Panc1 (cell line): ENCODE measurements at regions not wholly inside any gene's neighbourhood (a gene's known extent, or its start where the extent isn't known, plus 50 kb on each side); places are given as distances from the start of the nearest gene placed in this dataset.

ENCODE experiments used
- ATAC-seq: fragments of 200-7000 bp; cut with Tn5 transposase; 2 replicates; pipeline ENCODE4 v1.9.1; 2020; ENCODE audit warnings: mild to moderate bottlenecking, moderate library complexity
- BruUV-seq: library from RNA; stranded (reverse); fragments of 400-500 nt; replicated peaks from 2 replicates; lab custom pipeline; 2021; lab: Mats Ljungman, UMichigan
- CTCF ChIA-PET: fragments of 300-600 bp; sonication (Branson Sonifier 250); formaldehyde crosslinking; loops from one replicate; lab custom pipeline; 2022; ENCODE audit warnings: antibody characterized with exemption; lab: Charles Lee
- POLR2A ChIA-PET: fragments of 300-600 bp; sonication (Branson Sonifier 250); formaldehyde crosslinking; loops from one replicate; lab custom pipeline; 2022; ENCODE audit warnings: antibody characterized with exemption; lab: Charles Lee
- DNase-seq: peaks from one replicate; pipeline ENCODE4 v3.0.0-alpha.2; 2010; ENCODE audit warnings: low read depth, low spot score
- H3K27ac ChIP-seq: 2 replicates; pipeline ENCODE4 v1.5.1; 2011; ENCODE audit warnings: mild to moderate bottlenecking, low read length, inconsistent platforms
- H3K27me3 ChIP-seq: fragments of 200-500 bp; sonication (Bioruptor generic); 2 replicates; pipeline ENCODE4 v1.6.0; 2014; ENCODE audit warnings: low read length, inconsistent platforms; ENCODE audit not compliant: control insufficient read depth, insufficient read depth
- H3K36me3 ChIP-seq: fragments of 200-500 bp; sonication (Bioruptor generic); 2 replicates; pipeline ENCODE4 v1.5.1; 2014; ENCODE audit warnings: inconsistent platforms, mild to moderate bottlenecking, low read length, moderate library complexity; ENCODE audit not compliant: control insufficient read depth, insufficient read depth
- H3K4me1 ChIP-seq: 2 replicates; pipeline ENCODE4 v1.5.1; 2011; ENCODE audit warnings: inconsistent platforms, mild to moderate bottlenecking, low read length, moderate library complexity; ENCODE audit not compliant: control insufficient read depth, insufficient read depth
- H3K4me3 ChIP-seq, 2 experiments: 2 replicates each; pipeline ENCODE4 v1.5.1; 2011 to 2012; ENCODE audit warnings: low read depth in 2 of 2, low read length in 2 of 2, mild to moderate bottlenecking in 2 of 2, inconsistent platforms in 1 of 2, moderate library complexity in 1 of 2
- H3K9me3 ChIP-seq: fragments of 200-500 bp; sonication (Bioruptor generic); 2 replicates; pipeline ENCODE4 v1.5.1; 2014; ENCODE audit warnings: low read depth, mild to moderate bottlenecking, inconsistent platforms, low read length, moderate library complexity; ENCODE audit not compliant: control insufficient read depth, insufficient read depth
- POLR2AphosphoS5 ChIP-seq: IDR thresholded peaks from 2 replicates; pipeline ENCODE4 v1.6.1; 2012; ENCODE audit warnings: mild to moderate bottlenecking, low read depth, low read length, moderate library complexity
- SIN3A ChIP-seq: IDR thresholded peaks from 2 replicates; pipeline ENCODE4 v1.6.1; 2012; ENCODE audit warnings: low read depth, mild to moderate bottlenecking, low read length, moderate library complexity, borderline replicate concordance; ENCODE audit not compliant: insufficient read depth
- TCF7L2 ChIP-seq: IDR thresholded peaks from 2 replicates; pipeline ENCODE4 v1.6.1; 2011; ENCODE audit warnings: mild to moderate bottlenecking, low read depth, low read length, inconsistent platforms
- in situ Hi-C: cut with HindIII; loops from 2 replicates; pipeline ENCODE4 v1.10.0; 2016; ENCODE audit warnings: low sequenced_read_pairs, low pct_unique_long_range_greater_than_20kb
- intact Hi-C: fragments of 100-400 bp; cut with micrococcal nuclease; formaldehyde crosslinking; loops from one replicate; pipeline ENCODE4 v1.10.0; 2022; ENCODE audit not compliant: unreplicated experiment
- TF ChIP-seq, protein P1 (sequence below): fragments of 450-650 bp; IDR thresholded peaks from 2 replicates; pipeline ENCODE4 v1.5.1; 2017; ENCODE audit warnings: mild to moderate bottlenecking
- TF ChIP-seq, protein P2 (sequence below), 2 experiments: IDR thresholded peaks; 2 replicates each; pipeline ENCODE4 v1.6.1; 2011 to 2012; ENCODE audit warnings: low read depth in 2 of 2, control low read depth in 1 of 2, low read length in 1 of 2, mild to moderate bottlenecking in 1 of 2, moderate library complexity in 1 of 2; ENCODE audit not compliant: insufficient read depth in 1 of 2

DNA sequence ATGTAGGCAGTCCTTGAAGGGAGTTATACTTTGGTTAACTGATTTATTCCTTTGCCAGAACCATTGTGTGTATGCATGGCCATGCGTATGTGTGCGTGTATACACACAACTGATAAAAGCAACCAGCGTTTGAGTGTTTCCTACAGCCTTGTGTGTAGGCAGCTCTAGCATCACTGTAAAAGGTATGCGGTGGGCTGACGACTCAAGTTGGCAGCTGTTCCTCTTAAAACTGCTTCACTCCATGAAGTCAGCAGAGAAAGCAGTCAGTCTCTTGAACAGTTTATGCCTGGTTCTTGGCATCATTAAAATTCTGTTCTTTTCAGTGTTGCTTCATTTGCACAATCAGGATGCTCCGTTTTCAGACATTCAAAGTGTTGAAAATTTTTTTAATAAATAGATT lies 103.5 kb upstream of the FRMPD4 start:
- TF ChIP-seq POLR2AphosphoS5 = no peak
- TF ChIP-seq, protein P1, sequence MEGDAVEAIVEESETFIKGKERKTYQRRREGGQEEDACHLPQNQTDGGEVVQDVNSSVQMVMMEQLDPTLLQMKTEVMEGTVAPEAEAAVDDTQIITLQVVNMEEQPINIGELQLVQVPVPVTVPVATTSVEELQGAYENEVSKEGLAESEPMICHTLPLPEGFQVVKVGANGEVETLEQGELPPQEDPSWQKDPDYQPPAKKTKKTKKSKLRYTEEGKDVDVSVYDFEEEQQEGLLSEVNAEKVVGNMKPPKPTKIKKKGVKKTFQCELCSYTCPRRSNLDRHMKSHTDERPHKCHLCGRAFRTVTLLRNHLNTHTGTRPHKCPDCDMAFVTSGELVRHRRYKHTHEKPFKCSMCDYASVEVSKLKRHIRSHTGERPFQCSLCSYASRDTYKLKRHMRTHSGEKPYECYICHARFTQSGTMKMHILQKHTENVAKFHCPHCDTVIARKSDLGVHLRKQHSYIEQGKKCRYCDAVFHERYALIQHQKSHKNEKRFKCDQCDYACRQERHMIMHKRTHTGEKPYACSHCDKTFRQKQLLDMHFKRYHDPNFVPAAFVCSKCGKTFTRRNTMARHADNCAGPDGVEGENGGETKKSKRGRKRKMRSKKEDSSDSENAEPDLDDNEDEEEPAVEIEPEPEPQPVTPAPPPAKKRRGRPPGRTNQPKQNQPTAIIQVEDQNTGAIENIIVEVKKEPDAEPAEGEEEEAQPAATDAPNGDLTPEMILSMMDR = no peak
- TF ChIP-seq, protein P2, sequence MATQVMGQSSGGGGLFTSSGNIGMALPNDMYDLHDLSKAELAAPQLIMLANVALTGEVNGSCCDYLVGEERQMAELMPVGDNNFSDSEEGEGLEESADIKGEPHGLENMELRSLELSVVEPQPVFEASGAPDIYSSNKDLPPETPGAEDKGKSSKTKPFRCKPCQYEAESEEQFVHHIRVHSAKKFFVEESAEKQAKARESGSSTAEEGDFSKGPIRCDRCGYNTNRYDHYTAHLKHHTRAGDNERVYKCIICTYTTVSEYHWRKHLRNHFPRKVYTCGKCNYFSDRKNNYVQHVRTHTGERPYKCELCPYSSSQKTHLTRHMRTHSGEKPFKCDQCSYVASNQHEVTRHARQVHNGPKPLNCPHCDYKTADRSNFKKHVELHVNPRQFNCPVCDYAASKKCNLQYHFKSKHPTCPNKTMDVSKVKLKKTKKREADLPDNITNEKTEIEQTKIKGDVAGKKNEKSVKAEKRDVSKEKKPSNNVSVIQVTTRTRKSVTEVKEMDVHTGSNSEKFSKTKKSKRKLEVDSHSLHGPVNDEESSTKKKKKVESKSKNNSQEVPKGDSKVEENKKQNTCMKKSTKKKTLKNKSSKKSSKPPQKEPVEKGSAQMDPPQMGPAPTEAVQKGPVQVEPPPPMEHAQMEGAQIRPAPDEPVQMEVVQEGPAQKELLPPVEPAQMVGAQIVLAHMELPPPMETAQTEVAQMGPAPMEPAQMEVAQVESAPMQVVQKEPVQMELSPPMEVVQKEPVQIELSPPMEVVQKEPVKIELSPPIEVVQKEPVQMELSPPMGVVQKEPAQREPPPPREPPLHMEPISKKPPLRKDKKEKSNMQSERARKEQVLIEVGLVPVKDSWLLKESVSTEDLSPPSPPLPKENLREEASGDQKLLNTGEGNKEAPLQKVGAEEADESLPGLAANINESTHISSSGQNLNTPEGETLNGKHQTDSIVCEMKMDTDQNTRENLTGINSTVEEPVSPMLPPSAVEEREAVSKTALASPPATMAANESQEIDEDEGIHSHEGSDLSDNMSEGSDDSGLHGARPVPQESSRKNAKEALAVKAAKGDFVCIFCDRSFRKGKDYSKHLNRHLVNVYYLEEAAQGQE (IDR thresholded peaks at IDR 0.05; ENCODE audit: insufficient read depth in 1 of 2, low read depth in 2 of 2, low read length in 1 of 2) = no peak
- TF ChIP-seq SIN3A = no peak
- Histone ChIP-seq H3K27ac (no peak overlapping the region), H3K36me3 (no peaks in the 10 kb centered on the region), H3K4me1 (no peaks in the 10 kb centered on the region), H3K27me3 (no peaks in the 10 kb centered on the region), H3K9me3 (no peaks in the 10 kb centered on the region), H3K4me3 (no peak overlapping the region)
- CTCF ChIA-PET = no interaction called here
- intact Hi-C loops (no loop called here), in situ Hi-C loops (no loop called here)
- DNase-seq (no peak), ATAC-seq (no peak)
- POLR2A ChIA-PET = no interaction called here
- BruUV-seq = no TSS peak

DNA sequence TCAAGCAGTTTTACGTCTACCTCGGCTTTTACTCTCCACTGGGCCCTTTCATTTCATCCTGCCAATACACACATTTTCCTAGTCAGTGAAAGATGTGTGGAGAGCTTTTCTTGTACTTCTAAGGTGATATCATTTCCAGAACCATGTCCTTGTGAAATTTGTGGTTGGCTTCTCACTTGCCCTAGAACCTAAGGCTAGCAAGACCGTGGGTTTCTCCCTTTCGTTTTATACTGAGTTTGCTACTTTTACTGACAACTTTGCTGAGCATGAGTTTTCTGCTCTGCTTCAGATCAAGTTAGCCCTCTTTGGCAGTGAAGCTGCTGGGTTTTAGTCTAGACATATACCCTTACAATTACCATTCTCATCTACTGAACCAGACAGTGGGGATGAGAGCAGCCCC lies 95.7 kb upstream of the FRMPD4 start:
- TF ChIP-seq TCF7L2 = no peak
- TF ChIP-seq POLR2AphosphoS5 = no peak
- TF ChIP-seq, protein P2 (IDR thresholded peaks at IDR 0.05; ENCODE audit: insufficient read depth in 1 of 2, low read depth in 2 of 2, low read length in 1 of 2) = no peak
- no peak for TF ChIP-seq SIN3A
- TF ChIP-seq, protein P1 = no peak
- no peaks in the 10 kb centered on the region for H3K9me3 ChIP-seq
- no peak for ATAC-seq
- ChIA-PET POLR2A (no interaction called here), CTCF (no interaction called here)
- H3K27ac ChIP-seq = no peak overlapping the region
- no peaks in the 10 kb centered on the region for H3K36me3 ChIP-seq
- in situ Hi-C loops = no loop called here
- no peak for DNase-seq
- no TSS peak for BruUV-seq
- intact Hi-C loops = no loop called here
- no peaks in the 10 kb centered on the region for H3K4me1 ChIP-seq
- H3K4me3 ChIP-seq = no peak overlapping the region
- no peaks in the 10 kb centered on the region for H3K27me3 ChIP-seq
